H9 (cell line): ENCODE measurements at regions not wholly inside any gene's neighbourhood (a gene's known extent, or its start where the extent isn't known, plus 50 kb on each side); places are given as distances from the start of the nearest gene placed in this dataset.

Experiments used
- DNase-seq: peaks from one replicate; pipeline ENCODE4 v3.0.0-alpha.2; 2017
- H2AFZ ChIP-seq: one replicate; pipeline ENCODE4 v1.6.1; 2013; ENCODE audit warnings: mild to moderate bottlenecking, low read length, control low read depth, moderate library complexity
- H2AK5ac ChIP-seq: 2 replicates; pipeline ENCODE4 v1.6.1; 2013; ENCODE audit warnings: low read length, control low read depth, mixed read lengths; ENCODE audit not compliant: insufficient read length
- H2BK120ac ChIP-seq: one replicate; pipeline ENCODE4 v1.6.1; 2013; ENCODE audit warnings: low read depth, mild to moderate bottlenecking, low read length, control low read depth, inconsistent platforms; ENCODE audit not compliant: poor library complexity, severe bottlenecking
- H2BK12ac ChIP-seq: 2 replicates; pipeline ENCODE4 v1.6.1; 2013; ENCODE audit warnings: low read length, control low read depth, mixed read lengths, low read depth; ENCODE audit not compliant: insufficient read length
- H2BK15ac ChIP-seq: 2 replicates; pipeline ENCODE4 v1.6.1; 2013; ENCODE audit warnings: low read depth, low read length, control low read depth
- H2BK20ac ChIP-seq: one replicate; pipeline ENCODE4 v1.6.1; 2013; ENCODE audit warnings: low read depth, mild to moderate bottlenecking, low read length, control low read depth, inconsistent platforms; ENCODE audit not compliant: poor library complexity, severe bottlenecking
- H2BK5ac ChIP-seq: 2 replicates; pipeline ENCODE4 v1.6.1; 2013; ENCODE audit warnings: low read length, control low read depth, mixed read lengths; ENCODE audit not compliant: insufficient read length
- H3K14ac ChIP-seq: 2 replicates; pipeline ENCODE4 v1.6.1; 2013; ENCODE audit warnings: low read length, control low read depth; ENCODE audit not compliant: insufficient read depth
- H3K18ac ChIP-seq: 2 replicates; pipeline ENCODE4 v1.6.1; 2013; ENCODE audit warnings: low read depth, mild to moderate bottlenecking, mixed read lengths, low read length, control low read depth; ENCODE audit not compliant: insufficient read length
- H3K23ac ChIP-seq: 2 replicates; pipeline ENCODE4 v1.6.1; 2013; ENCODE audit warnings: low read length, control low read depth, mixed read lengths, low read depth; ENCODE audit not compliant: insufficient read length
- H3K23me2 ChIP-seq: 2 replicates; pipeline ENCODE4 v1.6.1; 2013; ENCODE audit warnings: low read depth, mild to moderate bottlenecking, mixed read lengths, low read length, control low read depth; ENCODE audit not compliant: insufficient read length, poor library complexity, severe bottlenecking
- H3K27ac ChIP-seq: 2 replicates; pipeline ENCODE4 v1.5.1; 2013; ENCODE audit warnings: low read length, control low read depth, mixed read lengths, low read depth; ENCODE audit not compliant: insufficient read length
- H3K27me3 ChIP-seq: 2 replicates; pipeline ENCODE4 v1.6.1; 2013; ENCODE audit warnings: low read length, control low read depth, inconsistent platforms; ENCODE audit not compliant: insufficient read depth
- H3K4ac ChIP-seq: 2 replicates; pipeline ENCODE4 v1.6.1; 2013; ENCODE audit warnings: low read depth, mild to moderate bottlenecking, control low read depth, inconsistent platforms, low read length, moderate library complexity
- H3K4me1 ChIP-seq: 2 replicates; pipeline ENCODE4 v1.6.1; 2013; ENCODE audit warnings: low read length, control low read depth, inconsistent platforms; ENCODE audit not compliant: insufficient read depth
- H3K4me2 ChIP-seq: 2 replicates; pipeline ENCODE4 v1.6.1; 2013; ENCODE audit warnings: low read length, control low read depth, mixed read lengths; ENCODE audit not compliant: insufficient read length, insufficient read depth
- H3K56ac ChIP-seq: 2 replicates; pipeline ENCODE4 v1.6.1; 2013; ENCODE audit warnings: low read depth, mild to moderate bottlenecking, mixed read lengths, low read length, control low read depth; ENCODE audit not compliant: insufficient read length
- H3K79me1 ChIP-seq: 2 replicates; pipeline ENCODE4 v1.6.1; 2013; ENCODE audit warnings: low read depth, mild to moderate bottlenecking, moderate library complexity, low read length, control low read depth, inconsistent platforms; ENCODE audit not compliant: insufficient read depth, poor library complexity, severe bottlenecking
- H3K79me2 ChIP-seq: 2 replicates; pipeline ENCODE4 v1.6.1; 2013; ENCODE audit warnings: low read length, control low read depth, inconsistent platforms; ENCODE audit not compliant: insufficient read depth
- H3K9ac ChIP-seq: 2 replicates; pipeline ENCODE4 v1.6.1; 2013; ENCODE audit warnings: low read length, control low read depth, mixed read lengths; ENCODE audit not compliant: insufficient read length; ENCODE audit errors: extremely low read depth
- H3K9me3 ChIP-seq: one replicate; pipeline ENCODE4 v1.6.1; 2013; ENCODE audit warnings: low read depth, low read length, inconsistent platforms; ENCODE audit not compliant: control insufficient read depth
- H3T11ph ChIP-seq: one replicate; pipeline ENCODE4 v1.6.1; 2013; ENCODE audit warnings: mild to moderate bottlenecking, low read length, control low read depth, inconsistent platforms
- H4K20me1 ChIP-seq: one replicate; pipeline ENCODE4 v1.6.1; 2013; ENCODE audit not compliant: control insufficient read depth, insufficient read length, insufficient read depth
- H4K5ac ChIP-seq: 2 replicates; pipeline ENCODE4 v1.6.1; 2013; ENCODE audit warnings: low read depth, mild to moderate bottlenecking, mixed read lengths, low read length, control low read depth; ENCODE audit not compliant: insufficient read length
- H4K8ac ChIP-seq: replicated peaks from 2 replicates; pipeline ENCODE4 v1.6.1; 2013; ENCODE audit warnings: low read length, control low read depth, mixed read lengths, low read depth; ENCODE audit not compliant: insufficient read length
- H4K91ac ChIP-seq: 2 replicates; pipeline ENCODE4 v1.6.1; 2013; ENCODE audit warnings: low read depth, mild to moderate bottlenecking, moderate library complexity, mixed read lengths, low read length, control low read depth; ENCODE audit not compliant: insufficient read length
- H3K27ac Mint-ChIP-seq, 3 experiments: 2 replicates in 2 of 3; 3 replicates in 1 of 3; pipeline ENCODE4 v1.8.0; 2020 to 2021; ENCODE audit warnings: mixed read lengths in 3 of 3, mild to moderate bottlenecking in 1 of 3, moderate library complexity in 1 of 3
- H3K27me3 Mint-ChIP-seq: 2 replicates; pipeline ENCODE4 v1.8.0; 2021; ENCODE audit warnings: low read depth, mild to moderate bottlenecking, moderate library complexity, mixed read lengths
- H3K36me3 Mint-ChIP-seq, 3 experiments: 2 replicates in 2 of 3; 3 replicates in 1 of 3; pipeline ENCODE4 v1.8.0; 2020 to 2021; ENCODE audit warnings: low read depth in 3 of 3, mixed read lengths in 3 of 3; ENCODE audit not compliant: insufficient read depth in 1 of 3
- H3K4me1 Mint-ChIP-seq, 2 experiments: 2 replicates each; pipeline ENCODE4 v1.8.0; 2020; ENCODE audit warnings: mixed read lengths in 2 of 2
- H3K4me3 Mint-ChIP-seq, 2 experiments: 2 replicates in 1 of 2; 3 replicates in 1 of 2; pipeline ENCODE4 v1.8.0; 2020 to 2021; ENCODE audit warnings: mild to moderate bottlenecking in 2 of 2, mixed read lengths in 2 of 2, moderate library complexity in 1 of 2
- H3K9me3 Mint-ChIP-seq, 2 experiments: 2 replicates in 1 of 2; 3 replicates in 1 of 2; pipeline ENCODE4 v1.8.0; 2020; ENCODE audit warnings: mild to moderate bottlenecking in 2 of 2, mixed read lengths in 2 of 2, moderate library complexity in 1 of 2
- CTCF ChIP-seq: fragments of 200-600 bp; sonication (generic); conservative IDR thresholded peaks from 3 replicates; pipeline ENCODE4 v1.8.0; 2021; ENCODE audit warnings: antibody characterized with exemption, mild to moderate bottlenecking
- WGBS: extraction: QIAGEN DNeasy Blood & Tissue Kit; methylation state at CpG from one replicate; pipeline ENCODE4 v1.1.7; 2013; ENCODE audit warnings: missing lambda C conversion rate, low lambda C conversion rate, mixed read lengths; ENCODE audit not compliant: insufficient read length; ENCODE audit errors: extremely low coverage; 5-methylcytosine and 5-hydroxymethylcytosine counted together

- H3K9ac ChIP-seq, result no peak overlapping the region
- peaks cover 0 to 6% of the 10 kb centered on the region in 2 experiments; a peak in 2 of 5 replicates for H3K9me3 Mint-ChIP-seq
- peaks cover 1 to 10% (median 2%) of the 10 kb centered on the region in 3 experiments; a peak in 1 of 7 replicates for H3K36me3 Mint-ChIP-seq
- no peak overlapping the region for H3K4me3 Mint-ChIP-seq
- H3K27me3 Mint-ChIP-seq, result peaks cover 12% of the 10 kb centered on the region
- no peak for TF ChIP-seq CTCF
- no peaks in the 10 kb centered on the region for H3K79me1 ChIP-seq
- no peak overlapping the region for H4K5ac ChIP-seq
- no peak for DNase-seq
- H3K14ac ChIP-seq, result no peak overlapping the region
- no peak overlapping the region for H3K27ac Mint-ChIP-seq
- H2BK5ac ChIP-seq, result no peak overlapping the region
- H3K23ac ChIP-seq, result no peak overlapping the region
- H2BK12ac ChIP-seq, result no peak overlapping the region
- H3K23me2 ChIP-seq, result peaks cover 14% of the 10 kb centered on the region
- no peaks in the 10 kb centered on the region for H3K4me1 ChIP-seq
- no peak overlapping the region for H3K18ac ChIP-seq
- WGBS, result no CpG with 5 or more reads among the region's 2 CpGs
- H2BK120ac ChIP-seq, result no peak overlapping the region
- no peak overlapping the region for H4K91ac ChIP-seq
- H2AK5ac ChIP-seq, result no peak overlapping the region
- H3K79me2 ChIP-seq, result no peaks in the 10 kb centered on the region
- H3K56ac ChIP-seq, result no peak overlapping the region
- no peak overlapping the region for H3K4ac ChIP-seq
- no peaks in the 10 kb centered on the region for H4K20me1 ChIP-seq
- H3T11ph ChIP-seq, result no peak overlapping the region
- H3K4me1 Mint-ChIP-seq, result peaks cover 13 to 18% of the 10 kb centered on the region in 2 experiments
- H3K9me3 ChIP-seq, result no peaks in the 10 kb centered on the region
- no peak overlapping the region for H2AFZ ChIP-seq
- no peaks in the 10 kb centered on the region; the same call in 1 of the 2 replicates for H3K27me3 ChIP-seq
- no peak overlapping the region for H3K27ac ChIP-seq
- H2BK20ac ChIP-seq, result no peak overlapping the region
- no peak overlapping the region for H3K4me2 ChIP-seq
- H2BK15ac ChIP-seq, result no peak overlapping the region
- H4K8ac ChIP-seq, result no peak overlapping the region
Observed at GRCh38 chr3:107238787-107239186, 138.5 kb upstream of the CCDC54 start.
